K562 (cell line): ENCODE measurements at regions not wholly inside any gene's neighbourhood (a gene's known extent, or its start where the extent isn't known, plus 50 kb on each side); places are given as distances from the start of the nearest gene placed in this dataset.

Experiments
- CTCF ChIP-seq, 3 experiments: IDR thresholded peaks in 2 of 3; conservative IDR thresholded peaks in 1 of 3; 2 replicates each; pipeline ENCODE4 v1.5.1; 2011 to 2012; ENCODE audit warnings: low read length in 3 of 3, mild to moderate bottlenecking in 3 of 3, control low read depth in 2 of 3, improper control_type of control experiment in 1 of 3, inconsistent platforms in 1 of 3, low read depth in 1 of 3, mixed read lengths in 1 of 3, moderate library complexity in 1 of 3; ENCODE audit not compliant: insufficient read depth in 2 of 3
- NFYB ChIP-seq: IDR thresholded peaks from 2 replicates; pipeline ENCODE4 v1.6.1; 2011; ENCODE audit warnings: mild to moderate bottlenecking, moderate library complexity; ENCODE audit not compliant: insufficient read length; ENCODE audit errors: extremely low read depth

GRCh38 chrX:95797344-95797743 is 887.3 kb upstream of the DIAPH2 start:
- no peak for TF ChIP-seq CTCF (IDR thresholded peaks at IDR 0.05 in 2 of 3, conservative IDR thresholded peaks at IDR 0.05 in 1 of 3; ENCODE audit: insufficient read depth in 2 of 3, low read depth in 1 of 3, low read length in 3 of 3)
- TF ChIP-seq NFYB = no peak
